Ascending aorta (tissue), 2 donors: ENCODE measurements at regions not wholly inside any gene's neighbourhood (a gene's known extent, or its start where the extent isn't known, plus 50 kb on each side); places are given as distances from the start of the nearest gene placed in this dataset.

Source experiments
- DNase-seq, 2 donors: peaks; one replicate each; pipeline ENCODE4 v3.0.0-alpha.2; 2019; ENCODE audit warnings: low spot score in 2 of 2
- H3K27ac ChIP-seq, 2 donors: fragments of 200-600 bp; sonication (generic); one replicate each; pipeline ENCODE4 v1.5.1; 2016 to 2017; ENCODE audit warnings: mild to moderate bottlenecking in 1 of 2
- H3K27me3 ChIP-seq: fragments of 200-600 bp; sonication (generic); one replicate; pipeline ENCODE4 v1.5.1; 2017
- H3K36me3 ChIP-seq, 2 donors: fragments of 200-600 bp; sonication (generic); one replicate each; pipeline ENCODE4 v1.5.1; 2016
- H3K4me1 ChIP-seq, 2 donors: fragments of 200-600 bp; sonication (generic); one replicate each; pipeline ENCODE4 v1.5.1; 2016 to 2017; ENCODE audit warnings: mild to moderate bottlenecking in 1 of 2
- H3K4me3 ChIP-seq, 2 donors: fragments of 200-600 bp; sonication (generic); one replicate each; pipeline ENCODE4 v1.5.1; 2016 to 2017; ENCODE audit warnings: mild to moderate bottlenecking in 1 of 2
- H3K9me3 ChIP-seq, 2 donors: fragments of 200-600 bp; sonication (generic); one replicate each; pipeline ENCODE4 v1.5.1; 2016
- intact Hi-C: fragments of 100-400 bp; cut with DNase I; formaldehyde crosslinking; loops from one replicate; pipeline ENCODE4 v1.15.1; 2023
- TF ChIP-seq, protein P1 (sequence below), 3 experiments: fragments of 200-600 bp in 2 of 3; fragments of 450-650 bp in 1 of 3; sonication (generic) in 2 of 3; IDR thresholded peaks; one replicate each; pipeline ENCODE4 v1.5.1; 2016 to 2019; ENCODE audit warnings: antibody characterized with exemption in 3 of 3, mild to moderate bottlenecking in 1 of 3, moderate library complexity in 1 of 3

DNA sequence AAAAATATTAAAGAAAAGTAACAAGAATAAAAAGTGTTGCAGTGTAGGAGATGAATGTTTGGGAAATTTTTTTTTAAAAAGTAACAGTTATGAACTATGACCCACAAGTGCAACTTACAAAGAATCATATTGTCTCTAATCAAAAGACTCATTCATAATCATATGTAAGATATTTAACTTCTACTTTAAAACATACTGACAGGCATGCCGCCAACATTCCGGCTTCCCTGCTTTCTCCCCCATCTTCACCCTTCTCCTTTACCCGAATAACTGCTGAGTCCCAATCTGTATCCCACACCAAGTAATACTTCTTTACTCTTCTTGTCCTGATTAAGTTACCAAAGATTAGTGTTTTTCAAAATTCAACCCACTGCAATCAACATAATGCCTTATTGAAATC lies 598.8 kb upstream of the FRG1 start:
- Histone ChIP-seq H3K4me3 (no peak overlapping the region), H3K9me3 (no peaks in the 10 kb centered on the region), H3K27me3 (no peaks in the 10 kb centered on the region), H3K36me3 (no peaks in the 10 kb centered on the region), H3K4me1 (no peaks in the 10 kb centered on the region), H3K27ac (no peak overlapping the region)
- intact Hi-C loops: no loop called here
- TF ChIP-seq, protein P1, sequence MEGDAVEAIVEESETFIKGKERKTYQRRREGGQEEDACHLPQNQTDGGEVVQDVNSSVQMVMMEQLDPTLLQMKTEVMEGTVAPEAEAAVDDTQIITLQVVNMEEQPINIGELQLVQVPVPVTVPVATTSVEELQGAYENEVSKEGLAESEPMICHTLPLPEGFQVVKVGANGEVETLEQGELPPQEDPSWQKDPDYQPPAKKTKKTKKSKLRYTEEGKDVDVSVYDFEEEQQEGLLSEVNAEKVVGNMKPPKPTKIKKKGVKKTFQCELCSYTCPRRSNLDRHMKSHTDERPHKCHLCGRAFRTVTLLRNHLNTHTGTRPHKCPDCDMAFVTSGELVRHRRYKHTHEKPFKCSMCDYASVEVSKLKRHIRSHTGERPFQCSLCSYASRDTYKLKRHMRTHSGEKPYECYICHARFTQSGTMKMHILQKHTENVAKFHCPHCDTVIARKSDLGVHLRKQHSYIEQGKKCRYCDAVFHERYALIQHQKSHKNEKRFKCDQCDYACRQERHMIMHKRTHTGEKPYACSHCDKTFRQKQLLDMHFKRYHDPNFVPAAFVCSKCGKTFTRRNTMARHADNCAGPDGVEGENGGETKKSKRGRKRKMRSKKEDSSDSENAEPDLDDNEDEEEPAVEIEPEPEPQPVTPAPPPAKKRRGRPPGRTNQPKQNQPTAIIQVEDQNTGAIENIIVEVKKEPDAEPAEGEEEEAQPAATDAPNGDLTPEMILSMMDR (IDR thresholded peaks at IDR 0.05): no peak
- DNase-seq: no peak

DNA sequence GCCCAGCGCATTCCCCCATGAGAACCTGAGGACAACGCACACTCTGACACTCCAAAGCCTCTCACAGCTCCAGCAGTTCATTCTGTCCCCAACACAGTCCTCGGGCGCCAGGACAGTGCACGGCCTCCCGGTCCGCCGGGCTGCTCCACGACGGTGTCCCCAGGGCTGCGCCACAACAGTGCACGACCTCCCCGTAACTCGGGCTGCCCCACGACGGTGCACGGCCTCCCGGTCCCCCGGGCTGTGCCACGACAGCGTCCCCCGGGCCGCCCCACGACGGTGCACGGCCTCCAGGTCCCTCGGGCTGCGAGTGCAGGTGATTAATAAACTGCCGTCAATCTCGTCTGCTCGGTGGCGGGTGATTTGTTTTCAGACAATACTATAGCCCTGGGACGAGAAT lies 585.1 kb upstream of the FRG1 start:
- Histone ChIP-seq H3K4me1 (no peaks in the 10 kb centered on the region), H3K36me3 (no peaks in the 10 kb centered on the region), H3K27ac (no peak overlapping the region), H3K9me3 (no peaks in the 10 kb centered on the region), H3K27me3 (no peaks in the 10 kb centered on the region), H3K4me3 (no peak overlapping the region)
- DNase-seq: no peak
- intact Hi-C loops: no loop called here
- TF ChIP-seq, protein P1 (IDR thresholded peaks at IDR 0.05): no peak

DNA sequence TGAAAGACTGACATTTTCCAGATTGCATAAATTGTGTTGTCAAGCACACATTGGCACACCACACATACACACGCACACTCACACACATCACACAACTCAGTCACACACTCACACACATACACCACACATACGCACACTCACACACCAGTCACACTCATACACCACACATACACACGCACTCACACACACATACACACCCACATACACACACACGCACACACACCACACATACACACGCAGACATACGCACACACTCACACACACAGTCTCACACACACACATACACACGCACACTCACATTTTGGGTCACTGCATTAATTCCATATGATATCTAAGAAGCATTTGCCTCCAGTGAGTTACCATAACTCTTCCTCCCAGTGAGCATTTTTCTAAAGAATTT lies 578.3 kb upstream of the FRG1 start:
- Histone ChIP-seq H3K36me3 (no peaks in the 10 kb centered on the region), H3K27ac (no peak overlapping the region), H3K27me3 (no peaks in the 10 kb centered on the region), H3K4me3 (no peak overlapping the region), H3K4me1 (no peaks in the 10 kb centered on the region), H3K9me3 (no peaks in the 10 kb centered on the region)
- no peak for DNase-seq
- TF ChIP-seq, protein P1 (IDR thresholded peaks at IDR 0.05): no peak
- intact Hi-C loops: no loop called here

DNA sequence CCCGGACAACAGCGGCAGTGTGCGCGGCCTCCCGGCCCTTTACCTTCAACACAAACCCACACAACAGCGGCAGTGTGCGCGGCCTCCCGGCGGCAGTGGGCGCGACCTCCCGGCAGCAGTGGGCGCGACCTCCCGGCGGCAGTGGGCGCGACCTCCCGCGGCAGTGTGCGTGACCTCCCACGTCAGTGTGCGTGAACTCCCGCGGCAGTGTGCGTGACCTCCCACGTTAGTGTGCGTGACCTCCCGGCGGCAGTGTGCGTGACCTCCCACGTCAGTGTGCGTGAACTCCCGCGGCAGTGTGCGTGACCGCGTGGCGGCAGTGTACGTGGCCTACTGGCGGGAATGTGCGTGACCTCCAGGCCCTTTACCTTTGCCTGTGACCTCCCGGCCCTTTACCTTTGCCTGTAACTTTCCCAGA lies 576.6 kb upstream of the FRG1 start:
- DNase-seq: no peak
- Histone ChIP-seq H3K27me3 (no peaks in the 10 kb centered on the region), H3K4me1 (no peaks in the 10 kb centered on the region), H3K36me3 (no peaks in the 10 kb centered on the region), H3K27ac (no peak overlapping the region), H3K4me3 (no peak overlapping the region), H3K9me3 (no peaks in the 10 kb centered on the region)
- TF ChIP-seq, protein P1 (IDR thresholded peaks at IDR 0.05): no peak
- intact Hi-C loops: no loop called here

DNA sequence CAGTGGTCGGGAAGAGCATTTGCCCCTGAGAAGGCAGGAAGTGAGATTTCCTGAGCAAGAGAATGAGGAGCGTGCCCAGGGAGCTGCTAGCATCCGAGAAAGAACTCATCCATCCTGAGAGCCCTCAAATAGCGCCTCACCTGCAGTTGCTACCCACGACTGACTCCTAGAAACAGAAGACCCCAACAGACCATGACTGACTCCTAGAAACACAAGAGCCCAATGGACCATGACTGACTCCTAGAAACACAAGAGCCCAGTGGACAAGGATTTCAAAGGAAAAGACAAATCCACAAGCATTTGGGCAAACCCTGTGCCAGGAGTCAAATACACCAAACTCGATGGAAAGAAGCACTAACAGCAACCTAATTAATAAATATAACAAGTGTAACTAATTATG lies 575.2 kb upstream of the FRG1 start:
- intact Hi-C loops: no loop called here
- Histone ChIP-seq H3K27me3 (no peaks in the 10 kb centered on the region), H3K36me3 (no peaks in the 10 kb centered on the region), H3K4me1 (no peaks in the 10 kb centered on the region), H3K27ac (no peak overlapping the region), H3K4me3 (no peak overlapping the region), H3K9me3 (no peaks in the 10 kb centered on the region)
- DNase-seq: no peak
- TF ChIP-seq, protein P1 (IDR thresholded peaks at IDR 0.05): no peak

DNA sequence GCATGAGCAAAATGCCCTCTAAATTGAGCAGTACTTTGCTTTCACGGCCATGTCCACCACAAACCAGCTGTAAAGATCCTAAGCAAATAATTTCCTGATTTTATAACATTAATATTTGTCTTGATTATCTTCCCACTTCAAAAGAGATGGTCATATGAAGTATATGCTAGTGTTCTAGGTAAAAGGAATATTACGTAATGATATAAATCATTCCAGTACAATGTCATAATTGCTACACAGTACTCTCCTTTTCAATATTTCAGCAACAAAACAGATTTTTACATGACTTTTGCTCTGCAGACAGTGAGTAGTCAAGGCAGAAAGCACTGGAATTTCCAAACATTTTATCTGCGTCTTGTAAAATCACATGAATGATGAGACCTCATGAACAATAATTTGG lies 572.8 kb upstream of the FRG1 start:
- no peak for DNase-seq
- no peaks in the 10 kb centered on the region for H3K27me3 ChIP-seq
- no peak overlapping the region for H3K27ac ChIP-seq
- TF ChIP-seq, protein P1 (IDR thresholded peaks at IDR 0.05): no peak
- no peaks in the 10 kb centered on the region for H3K4me1 ChIP-seq
- intact Hi-C loops: no loop called here
- H3K4me3 ChIP-seq: no peak overlapping the region
- no peaks in the 10 kb centered on the region for H3K9me3 ChIP-seq
- no peaks in the 10 kb centered on the region for H3K36me3 ChIP-seq
